ENCODE measurements at regions not wholly inside any gene's neighbourhood (a gene's known extent, or its start where the extent isn't known, plus 50 kb on each side); places are given as distances from the start of the nearest gene placed in this dataset.

GRCh38 chr2:238685713-238686112 lies 162.2 kb upstream of the TWIST2 start:
- peak; percentile 27 for DNase-seq (ENCODE audit: low spot score)

GRCh38 chr2:238686223-238686622 lies 161.7 kb upstream of the TWIST2 start:
- no peak for DNase-seq (ENCODE audit: low spot score)

GRCh38 chr2:238688193-238689153 lies 159.4 kb upstream of the TWIST2 start:
- DNase-seq (ENCODE audit: low spot score): no peak

- no peak for DNase-seq (ENCODE audit: low spot score)
These were observed 158.6 kb upstream of the TWIST2 start for GRCh38 chr2:238689331-238689730.

- DNase-seq (ENCODE audit: low spot score): no peak
These were observed 158.0 kb upstream of the TWIST2 start for GRCh38 chr2:238689871-238690389.

- no peak for DNase-seq (ENCODE audit: low spot score)
These were observed 157.4 kb upstream of the TWIST2 start for GRCh38 chr2:238690511-238690910.

GRCh38 chr2:238691596-238692491 lies 156.0 kb upstream of the TWIST2 start:
- DNase-seq (ENCODE audit: low spot score): no peak

GRCh38 chr2:238692562-238692961 lies 155.3 kb upstream of the TWIST2 start:
- DNase-seq (ENCODE audit: low spot score): no peak

GRCh38 chr2:238693337-238694093 lies 154.4 kb upstream of the TWIST2 start:
- no peak for DNase-seq (ENCODE audit: low spot score)

GRCh38 chr2:238694136-238694755 lies 153.6 kb upstream of the TWIST2 start:
- no peak for DNase-seq (ENCODE audit: low spot score)

- DNase-seq (ENCODE audit: low spot score): no peak
These were observed 153.0 kb upstream of the TWIST2 start for GRCh38 chr2:238694922-238695321.

- DNase-seq (ENCODE audit: low spot score): no peak
These were observed 152.3 kb upstream of the TWIST2 start for GRCh38 chr2:238695538-238695937.

- DNase-seq (ENCODE audit: low spot score): no peak
These were observed 151.6 kb upstream of the TWIST2 start for GRCh38 chr2:238696331-238696730.

- no peak for DNase-seq (ENCODE audit: low spot score)
These were observed 151.1 kb upstream of the TWIST2 start for GRCh38 chr2:238696786-238697185.

- DNase-seq (ENCODE audit: low spot score): no peak
These were observed 150.5 kb upstream of the TWIST2 start for GRCh38 chr2:238697193-238698071.

- no peak for DNase-seq (ENCODE audit: low spot score)
These were observed 149.9 kb upstream of the TWIST2 start for GRCh38 chr2:238698072-238698352.

GRCh38 chr2:238698451-238699306 lies 149.2 kb upstream of the TWIST2 start:
- no peak for DNase-seq (ENCODE audit: low spot score)

- no peak for DNase-seq (ENCODE audit: low spot score)
These were observed 148.4 kb upstream of the TWIST2 start for GRCh38 chr2:238699307-238700116.

- peak; percentile 18 for DNase-seq (ENCODE audit: low spot score)
These were observed 147.8 kb upstream of the TWIST2 start for GRCh38 chr2:238700117-238700457.

All from A172 (cell line).